Panc1 (cell line): ENCODE measurements at regions not wholly inside any gene's neighbourhood (a gene's known extent, or its start where the extent isn't known, plus 50 kb on each side); places are given as distances from the start of the nearest gene placed in this dataset.

Experiments used
- ATAC-seq: fragments of 200-7000 bp; cut with Tn5 transposase; 2 replicates; pipeline ENCODE4 v1.9.1; 2020; ENCODE audit warnings: mild to moderate bottlenecking, moderate library complexity
- BruUV-seq: library from RNA; stranded (reverse); fragments of 400-500 nt; replicated peaks from 2 replicates; lab custom pipeline; 2021; lab: Mats Ljungman, UMichigan
- CTCF ChIA-PET: fragments of 300-600 bp; sonication (Branson Sonifier 250); formaldehyde crosslinking; loops from one replicate; lab custom pipeline; 2022; ENCODE audit warnings: antibody characterized with exemption; lab: Charles Lee
- POLR2A ChIA-PET: fragments of 300-600 bp; sonication (Branson Sonifier 250); formaldehyde crosslinking; loops from one replicate; lab custom pipeline; 2022; ENCODE audit warnings: antibody characterized with exemption; lab: Charles Lee
- DNase-seq: peaks from one replicate; pipeline ENCODE4 v3.0.0-alpha.2; 2010; ENCODE audit warnings: low read depth, low spot score
- H3K27ac ChIP-seq: 2 replicates; pipeline ENCODE4 v1.5.1; 2011; ENCODE audit warnings: mild to moderate bottlenecking, low read length, inconsistent platforms
- H3K27me3 ChIP-seq: fragments of 200-500 bp; sonication (Bioruptor generic); 2 replicates; pipeline ENCODE4 v1.6.0; 2014; ENCODE audit warnings: low read length, inconsistent platforms; ENCODE audit not compliant: control insufficient read depth, insufficient read depth
- H3K36me3 ChIP-seq: fragments of 200-500 bp; sonication (Bioruptor generic); 2 replicates; pipeline ENCODE4 v1.5.1; 2014; ENCODE audit warnings: inconsistent platforms, mild to moderate bottlenecking, low read length, moderate library complexity; ENCODE audit not compliant: control insufficient read depth, insufficient read depth
- H3K4me1 ChIP-seq: 2 replicates; pipeline ENCODE4 v1.5.1; 2011; ENCODE audit warnings: inconsistent platforms, mild to moderate bottlenecking, low read length, moderate library complexity; ENCODE audit not compliant: control insufficient read depth, insufficient read depth
- H3K4me3 ChIP-seq, 2 experiments: 2 replicates each; pipeline ENCODE4 v1.5.1; 2011 to 2012; ENCODE audit warnings: low read depth in 2 of 2, low read length in 2 of 2, mild to moderate bottlenecking in 2 of 2, inconsistent platforms in 1 of 2, moderate library complexity in 1 of 2
- H3K9me3 ChIP-seq: fragments of 200-500 bp; sonication (Bioruptor generic); 2 replicates; pipeline ENCODE4 v1.5.1; 2014; ENCODE audit warnings: low read depth, mild to moderate bottlenecking, inconsistent platforms, low read length, moderate library complexity; ENCODE audit not compliant: control insufficient read depth, insufficient read depth
- POLR2AphosphoS5 ChIP-seq: IDR thresholded peaks from 2 replicates; pipeline ENCODE4 v1.6.1; 2012; ENCODE audit warnings: mild to moderate bottlenecking, low read depth, low read length, moderate library complexity
- SIN3A ChIP-seq: IDR thresholded peaks from 2 replicates; pipeline ENCODE4 v1.6.1; 2012; ENCODE audit warnings: low read depth, mild to moderate bottlenecking, low read length, moderate library complexity, borderline replicate concordance; ENCODE audit not compliant: insufficient read depth
- TCF7L2 ChIP-seq: IDR thresholded peaks from 2 replicates; pipeline ENCODE4 v1.6.1; 2011; ENCODE audit warnings: mild to moderate bottlenecking, low read depth, low read length, inconsistent platforms
- in situ Hi-C: cut with HindIII; loops from 2 replicates; pipeline ENCODE4 v1.10.0; 2016; ENCODE audit warnings: low sequenced_read_pairs, low pct_unique_long_range_greater_than_20kb
- intact Hi-C: fragments of 100-400 bp; cut with micrococcal nuclease; formaldehyde crosslinking; loops from one replicate; pipeline ENCODE4 v1.10.0; 2022; ENCODE audit not compliant: unreplicated experiment
- TF ChIP-seq, protein P1 (sequence below): fragments of 450-650 bp; IDR thresholded peaks from 2 replicates; pipeline ENCODE4 v1.5.1; 2017; ENCODE audit warnings: mild to moderate bottlenecking
- TF ChIP-seq, protein P2 (sequence below), 2 experiments: IDR thresholded peaks; 2 replicates each; pipeline ENCODE4 v1.6.1; 2011 to 2012; ENCODE audit warnings: low read depth in 2 of 2, control low read depth in 1 of 2, low read length in 1 of 2, mild to moderate bottlenecking in 1 of 2, moderate library complexity in 1 of 2; ENCODE audit not compliant: insufficient read depth in 1 of 2

DNA sequence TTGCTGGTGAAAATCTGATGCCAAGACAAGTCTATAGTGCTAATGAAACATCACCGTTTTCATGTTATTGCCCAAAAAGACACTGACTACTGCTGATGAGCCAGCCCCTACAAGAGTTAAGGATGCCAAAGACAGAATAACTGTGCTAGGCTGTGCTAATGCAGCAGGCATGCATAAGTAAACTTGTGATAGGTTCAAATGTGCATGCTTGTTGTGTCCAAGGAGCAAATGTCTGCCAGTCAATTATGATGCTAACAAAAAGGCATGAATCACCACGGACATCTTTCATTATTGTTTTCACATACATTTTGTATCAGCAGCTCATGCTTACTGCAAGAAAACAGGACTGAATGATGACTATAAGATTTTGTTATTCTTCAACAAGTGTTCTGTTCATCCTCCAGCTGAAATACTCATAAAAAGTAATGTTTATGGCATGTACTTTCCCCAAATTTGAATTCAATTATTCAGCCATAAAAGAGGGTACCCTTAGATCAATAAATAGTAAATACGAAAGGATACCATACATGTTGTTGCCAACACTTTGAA lies 306.9 kb upstream of the ARSJ start:
- Histone ChIP-seq H3K36me3 (no peaks in the 10 kb centered on the region), H3K4me1 (no peaks in the 10 kb centered on the region), H3K27me3 (no peaks in the 10 kb centered on the region), H3K27ac (no peak overlapping the region), H3K4me3 (no peak overlapping the region), H3K9me3 (no peaks in the 10 kb centered on the region)
- ChIA-PET CTCF (no interaction called here), POLR2A (no interaction called here)
- DNase-seq (no peak), ATAC-seq (no peak)
- in situ Hi-C loops, result no loop called here
- no TSS peak for BruUV-seq
- intact Hi-C loops, result no loop called here
- TF ChIP-seq TCF7L2 (no peak), POLR2AphosphoS5 (no peak), SIN3A (no peak)
- TF ChIP-seq, protein P1, sequence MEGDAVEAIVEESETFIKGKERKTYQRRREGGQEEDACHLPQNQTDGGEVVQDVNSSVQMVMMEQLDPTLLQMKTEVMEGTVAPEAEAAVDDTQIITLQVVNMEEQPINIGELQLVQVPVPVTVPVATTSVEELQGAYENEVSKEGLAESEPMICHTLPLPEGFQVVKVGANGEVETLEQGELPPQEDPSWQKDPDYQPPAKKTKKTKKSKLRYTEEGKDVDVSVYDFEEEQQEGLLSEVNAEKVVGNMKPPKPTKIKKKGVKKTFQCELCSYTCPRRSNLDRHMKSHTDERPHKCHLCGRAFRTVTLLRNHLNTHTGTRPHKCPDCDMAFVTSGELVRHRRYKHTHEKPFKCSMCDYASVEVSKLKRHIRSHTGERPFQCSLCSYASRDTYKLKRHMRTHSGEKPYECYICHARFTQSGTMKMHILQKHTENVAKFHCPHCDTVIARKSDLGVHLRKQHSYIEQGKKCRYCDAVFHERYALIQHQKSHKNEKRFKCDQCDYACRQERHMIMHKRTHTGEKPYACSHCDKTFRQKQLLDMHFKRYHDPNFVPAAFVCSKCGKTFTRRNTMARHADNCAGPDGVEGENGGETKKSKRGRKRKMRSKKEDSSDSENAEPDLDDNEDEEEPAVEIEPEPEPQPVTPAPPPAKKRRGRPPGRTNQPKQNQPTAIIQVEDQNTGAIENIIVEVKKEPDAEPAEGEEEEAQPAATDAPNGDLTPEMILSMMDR, result no peak
- TF ChIP-seq, protein P2, sequence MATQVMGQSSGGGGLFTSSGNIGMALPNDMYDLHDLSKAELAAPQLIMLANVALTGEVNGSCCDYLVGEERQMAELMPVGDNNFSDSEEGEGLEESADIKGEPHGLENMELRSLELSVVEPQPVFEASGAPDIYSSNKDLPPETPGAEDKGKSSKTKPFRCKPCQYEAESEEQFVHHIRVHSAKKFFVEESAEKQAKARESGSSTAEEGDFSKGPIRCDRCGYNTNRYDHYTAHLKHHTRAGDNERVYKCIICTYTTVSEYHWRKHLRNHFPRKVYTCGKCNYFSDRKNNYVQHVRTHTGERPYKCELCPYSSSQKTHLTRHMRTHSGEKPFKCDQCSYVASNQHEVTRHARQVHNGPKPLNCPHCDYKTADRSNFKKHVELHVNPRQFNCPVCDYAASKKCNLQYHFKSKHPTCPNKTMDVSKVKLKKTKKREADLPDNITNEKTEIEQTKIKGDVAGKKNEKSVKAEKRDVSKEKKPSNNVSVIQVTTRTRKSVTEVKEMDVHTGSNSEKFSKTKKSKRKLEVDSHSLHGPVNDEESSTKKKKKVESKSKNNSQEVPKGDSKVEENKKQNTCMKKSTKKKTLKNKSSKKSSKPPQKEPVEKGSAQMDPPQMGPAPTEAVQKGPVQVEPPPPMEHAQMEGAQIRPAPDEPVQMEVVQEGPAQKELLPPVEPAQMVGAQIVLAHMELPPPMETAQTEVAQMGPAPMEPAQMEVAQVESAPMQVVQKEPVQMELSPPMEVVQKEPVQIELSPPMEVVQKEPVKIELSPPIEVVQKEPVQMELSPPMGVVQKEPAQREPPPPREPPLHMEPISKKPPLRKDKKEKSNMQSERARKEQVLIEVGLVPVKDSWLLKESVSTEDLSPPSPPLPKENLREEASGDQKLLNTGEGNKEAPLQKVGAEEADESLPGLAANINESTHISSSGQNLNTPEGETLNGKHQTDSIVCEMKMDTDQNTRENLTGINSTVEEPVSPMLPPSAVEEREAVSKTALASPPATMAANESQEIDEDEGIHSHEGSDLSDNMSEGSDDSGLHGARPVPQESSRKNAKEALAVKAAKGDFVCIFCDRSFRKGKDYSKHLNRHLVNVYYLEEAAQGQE (IDR thresholded peaks at IDR 0.05; ENCODE audit: insufficient read depth in 1 of 2, low read depth in 2 of 2, low read length in 1 of 2), result no peak

DNA sequence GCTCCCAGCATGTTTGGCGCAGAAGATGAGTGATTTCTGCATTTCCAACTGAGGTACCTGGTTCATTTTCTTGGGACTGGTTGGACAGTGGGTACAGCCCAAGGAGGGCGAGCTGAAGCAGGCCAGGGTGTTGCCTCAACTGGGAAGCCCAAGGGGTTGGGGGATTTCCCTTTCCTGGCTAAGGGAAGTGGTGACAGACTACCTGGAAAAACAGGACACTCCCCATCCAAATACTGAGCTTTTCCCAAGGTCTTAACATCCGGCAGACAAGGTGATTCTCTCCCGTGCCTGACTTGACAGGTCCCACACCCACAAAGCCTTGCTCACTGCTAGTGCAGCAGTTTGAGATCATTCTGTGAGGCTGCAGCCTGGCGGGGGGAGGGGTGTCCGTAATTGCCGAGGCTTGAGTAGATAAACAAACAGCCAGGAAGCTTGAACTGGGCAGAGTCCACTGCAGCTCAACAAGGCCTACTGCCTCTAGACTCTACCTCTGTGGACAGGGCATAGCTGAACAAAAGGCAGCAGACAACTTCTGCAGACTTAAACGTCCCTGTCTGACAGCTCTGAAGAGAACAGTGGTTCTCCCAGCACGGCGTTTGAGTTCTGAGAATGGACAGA lies 307.7 kb upstream of the ARSJ start:
- CTCF ChIA-PET, result no interaction called here
- no TSS peak for BruUV-seq
- ATAC-seq (no peak), DNase-seq (no peak)
- POLR2A ChIA-PET, result no interaction called here
- intact Hi-C loops, result no loop called here
- Histone ChIP-seq H3K4me3 (no peak overlapping the region), H3K27me3 (no peaks in the 10 kb centered on the region), H3K36me3 (no peaks in the 10 kb centered on the region), H3K9me3 (no peaks in the 10 kb centered on the region), H3K4me1 (no peaks in the 10 kb centered on the region), H3K27ac (no peak overlapping the region)
- no peak for TF ChIP-seq POLR2AphosphoS5
- TF ChIP-seq, protein P2 (IDR thresholded peaks at IDR 0.05; ENCODE audit: insufficient read depth in 1 of 2, low read depth in 2 of 2, low read length in 1 of 2), result no peak
- TF ChIP-seq TCF7L2, result no peak
- no peak for TF ChIP-seq SIN3A
- TF ChIP-seq, protein P1, result no peak
- in situ Hi-C loops, result no loop called here
